GM19372 (cell line): ENCODE measurements at regions not wholly inside any gene's neighbourhood (a gene's known extent, or its start where the extent isn't known, plus 50 kb on each side); places are given as distances from the start of the nearest gene placed in this dataset.
"Not testable (repeated sequence)": the region's sequence is repeated elsewhere in the genome, so short reads cannot be mapped to it uniquely, and the experiment has no call there.

ENCODE experiments used
- ATAC-seq: cut with Tn5 transposase; IDR thresholded peaks from one replicate; pipeline ENCODE4 v1.9.1; 2021; ENCODE audit warnings: mild to moderate bottlenecking, low read depth, moderate library complexity; ENCODE audit not compliant: unreplicated experiment

DNA sequence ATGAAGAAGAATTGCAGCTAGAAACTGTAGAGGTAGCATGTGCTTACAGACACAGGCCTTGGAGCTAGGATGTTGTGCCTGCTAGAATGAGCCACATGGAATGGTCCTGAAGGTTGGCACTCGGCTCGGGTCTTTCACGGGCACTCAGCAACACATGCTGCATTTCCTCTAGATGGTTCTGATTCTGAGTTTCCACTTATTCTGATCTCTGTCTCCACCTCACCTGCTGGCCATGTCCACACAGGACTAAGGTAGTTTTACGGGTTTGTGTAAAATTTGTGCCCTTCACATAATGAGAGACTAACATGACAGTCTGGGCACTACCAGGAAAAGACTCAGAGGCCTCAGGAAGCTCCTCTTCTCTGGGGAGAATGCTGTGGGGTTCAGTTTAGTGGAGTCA, 444.8 kb upstream of the MKI67 start:
- no peak for ATAC-seq

- no peak for ATAC-seq
Measured at GRCh38 chr10:128571745-128572144, 445.5 kb upstream of the MKI67 start.

DNA sequence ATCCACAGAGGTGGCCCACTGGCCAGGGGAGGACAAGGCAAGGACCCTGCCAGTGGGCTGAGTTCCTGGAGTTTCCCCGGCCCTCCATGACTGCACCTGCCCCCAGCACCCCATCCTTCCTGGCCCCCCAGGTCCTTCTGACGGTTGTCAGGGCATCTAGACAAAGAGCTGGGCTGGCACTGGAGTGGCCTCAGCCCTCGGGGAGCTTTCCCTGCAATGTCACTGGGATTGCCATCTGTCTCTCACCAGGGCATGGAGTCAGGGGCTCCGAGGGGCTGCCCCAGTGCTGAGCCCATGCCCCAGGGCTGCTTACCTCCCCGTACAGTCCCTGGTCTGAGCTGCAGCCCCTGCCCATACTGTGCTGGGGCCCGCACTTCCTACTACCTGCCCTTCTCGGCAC, 446.5 kb upstream of the MKI67 start:
- no peak for ATAC-seq

DNA sequence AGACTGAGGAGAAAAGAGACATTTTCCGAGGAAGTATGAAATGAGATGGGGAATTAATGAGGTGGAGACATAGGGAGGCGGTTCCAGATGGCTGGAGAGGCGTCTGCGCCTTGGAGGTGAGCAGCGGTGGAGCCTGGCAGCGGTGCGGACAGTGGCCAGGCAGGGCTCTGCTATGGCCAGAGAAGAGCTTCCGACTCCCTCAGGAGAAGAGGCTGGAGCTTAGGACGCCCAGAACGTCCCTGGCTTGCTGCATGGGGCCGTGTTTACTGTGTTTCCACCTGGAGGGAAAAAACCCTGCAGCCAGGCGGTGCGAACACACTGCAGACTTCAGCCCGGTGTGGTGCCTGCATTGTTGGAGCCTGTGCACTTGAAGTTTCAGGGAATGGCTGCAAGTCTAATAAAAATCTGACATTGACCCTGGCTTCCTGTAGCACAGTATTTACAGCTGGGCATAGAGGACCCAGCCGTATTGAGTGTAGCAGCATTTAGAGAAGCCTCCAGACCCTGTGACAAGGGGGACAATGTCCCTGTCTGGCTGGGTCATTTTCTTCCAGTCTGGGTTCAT, 447.1 kb upstream of the MKI67 start:
- ATAC-seq = no peak

GRCh38 chr10:128573986-128574385, 447.8 kb upstream of the MKI67 start:
- ATAC-seq = no peak

DNA sequence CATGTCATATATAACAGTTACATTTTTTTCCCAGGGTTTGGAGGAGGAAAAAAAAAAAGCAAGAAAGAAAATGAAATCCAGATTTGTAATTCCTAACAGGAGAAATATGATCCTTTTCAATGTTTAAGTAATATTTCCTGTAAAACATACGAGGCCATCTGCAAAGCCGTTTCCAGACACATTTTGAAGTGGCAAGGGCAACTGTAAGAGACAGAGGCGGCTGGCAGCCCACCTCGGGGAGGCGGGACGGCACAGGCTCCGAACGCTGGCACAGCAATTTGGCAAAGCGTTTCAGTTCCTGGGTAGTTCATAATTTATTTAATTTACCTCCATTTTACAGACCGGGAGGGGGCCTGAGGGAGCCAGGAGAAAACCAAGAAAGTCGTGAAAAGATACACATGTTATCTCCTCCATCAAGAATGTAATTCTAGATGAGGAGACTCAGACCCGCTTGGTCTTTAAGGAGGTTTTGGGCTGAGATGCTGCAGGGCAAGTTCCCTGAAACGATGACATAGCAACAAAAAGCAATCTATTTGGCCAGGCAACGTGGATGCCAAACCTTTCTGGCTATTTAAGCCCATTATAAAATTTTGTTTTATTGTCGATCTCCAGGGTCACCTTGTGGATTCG, 448.5 kb upstream of the MKI67 start:
- no peak for ATAC-seq

DNA sequence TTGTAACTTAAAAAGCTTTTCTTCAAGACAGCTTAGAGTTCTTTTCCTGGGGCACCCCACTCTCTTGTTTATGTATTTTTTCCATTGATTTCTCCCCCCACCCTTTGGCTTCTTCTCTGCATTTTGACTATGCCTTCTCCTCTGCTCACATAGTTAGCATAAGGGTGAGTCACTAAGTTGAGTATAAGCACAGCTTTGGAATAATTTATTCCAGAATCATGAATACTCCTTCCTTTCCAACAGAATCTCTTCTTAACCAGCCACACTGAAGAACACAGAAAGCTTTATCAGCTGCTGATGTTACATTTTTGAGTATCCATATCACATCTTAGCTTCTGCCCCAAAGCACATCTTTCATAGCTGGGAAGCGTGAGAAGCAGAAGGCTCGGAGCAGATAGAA, 449.5 kb upstream of the MKI67 start:
- ATAC-seq = no peak

DNA sequence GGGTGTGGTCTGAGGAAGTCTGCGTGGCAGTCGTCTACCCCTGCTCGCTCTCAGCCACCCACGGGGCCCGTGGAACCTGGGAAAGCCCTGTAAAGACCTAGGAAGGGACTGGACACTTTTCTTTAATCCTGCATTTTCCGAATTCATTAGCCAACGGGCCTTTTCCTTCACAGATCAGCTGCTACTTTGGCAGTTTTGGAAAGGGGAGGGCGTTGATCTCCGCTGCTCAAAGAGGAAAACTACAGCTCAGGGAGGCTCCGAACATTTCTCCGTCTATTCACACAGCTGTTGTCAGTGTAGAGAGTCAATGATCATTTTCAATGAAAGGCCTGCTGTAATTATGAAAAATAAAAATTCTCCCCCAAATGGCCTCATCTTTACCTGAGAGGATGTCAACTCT, 450.1 kb upstream of the MKI67 start:
- no peak for ATAC-seq

- no peak for ATAC-seq
Measured at GRCh38 chr10:128576943-128577670, 450.9 kb upstream of the MKI67 start.

DNA sequence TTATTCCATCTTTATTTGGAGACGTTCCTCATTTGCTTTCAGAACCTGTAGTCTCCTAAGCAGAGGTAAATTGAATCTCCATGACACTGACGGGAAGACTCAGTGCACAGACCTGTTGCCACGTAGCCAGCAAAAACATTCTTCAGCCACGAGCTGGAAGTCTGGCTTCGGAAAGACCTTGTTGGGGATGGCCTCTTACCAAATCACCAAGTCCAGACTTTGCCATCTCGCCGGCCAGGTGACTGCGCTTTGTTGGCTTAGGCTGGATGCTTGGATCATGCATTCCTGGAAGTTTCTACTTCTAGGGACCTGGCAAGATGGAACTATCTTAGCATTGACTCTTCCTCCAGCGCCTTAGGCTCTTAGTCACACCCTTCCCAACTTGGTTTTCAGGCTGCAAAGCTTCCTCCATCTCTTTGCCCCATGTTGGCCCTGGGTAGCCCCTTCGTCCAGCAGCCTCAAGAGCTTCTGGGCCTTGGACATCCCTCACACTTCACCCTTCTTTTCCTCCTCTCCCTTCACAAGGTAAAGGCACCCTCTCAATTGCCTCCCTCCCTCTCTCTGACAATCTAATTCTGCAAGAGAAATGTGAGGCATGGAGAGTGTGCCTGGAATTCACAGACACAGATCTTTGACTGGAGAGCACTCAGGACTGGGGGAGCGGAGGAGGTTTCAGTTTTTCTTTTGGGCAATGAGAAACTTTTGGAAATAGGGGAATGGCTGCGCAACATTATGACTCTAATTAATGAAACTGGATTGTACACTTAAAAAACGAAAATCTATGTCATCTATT, 451.9 kb upstream of the MKI67 start:
- no peak for ATAC-seq

DNA sequence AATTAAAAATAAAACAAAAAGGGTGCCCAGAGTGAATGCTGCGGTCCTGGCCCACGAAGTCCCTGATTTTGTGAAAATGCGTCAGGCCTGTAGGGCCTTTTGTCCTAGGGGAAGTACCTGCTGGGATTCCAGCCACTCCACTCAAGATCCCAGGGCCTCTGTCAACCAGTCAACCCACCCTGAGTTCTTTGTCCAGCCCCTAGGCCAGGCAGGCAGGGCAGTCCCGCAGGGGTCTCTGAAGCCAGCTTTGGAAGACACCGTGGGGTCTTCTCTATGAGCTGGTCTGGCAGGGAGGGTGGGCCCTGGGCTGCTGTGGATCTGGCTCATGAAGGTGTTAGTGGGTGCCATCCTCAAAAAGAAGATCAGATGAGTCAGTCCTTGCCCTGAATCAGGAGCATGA, 452.5 kb upstream of the MKI67 start:
- no peak for ATAC-seq

- ATAC-seq = no peak
Measured at GRCh38 chr10:128579280-128579865, 453.1 kb upstream of the MKI67 start.

GRCh38 chr10:128579901-128580300, 453.7 kb upstream of the MKI67 start:
- no peak for ATAC-seq

GRCh38 chr10:128583125-128583524, 456.9 kb upstream of the MKI67 start:
- not testable (repeated sequence) for ATAC-seq

DNA sequence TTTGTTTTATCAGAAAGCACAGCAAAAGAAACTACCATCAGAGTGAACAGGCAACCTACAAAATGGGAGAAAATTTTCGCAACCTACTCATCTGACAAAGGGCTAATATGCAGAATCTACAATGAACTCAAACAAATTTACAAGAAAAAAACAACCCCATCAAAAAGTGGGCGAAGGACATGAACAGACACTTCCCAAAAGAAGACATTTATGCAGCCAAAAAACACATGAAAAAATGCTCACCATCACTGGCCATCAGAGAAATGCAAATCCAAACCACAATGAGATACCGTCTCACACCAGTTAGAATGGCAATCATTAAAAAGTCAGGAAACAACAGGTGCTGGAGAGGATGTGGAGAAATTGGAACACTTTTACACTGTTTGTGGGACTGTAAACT, 460.4 kb upstream of the MKI67 start:
- ATAC-seq = not testable (repeated sequence)

GRCh38 chr10:128587689-128588088, 461.5 kb upstream of the MKI67 start:
- ATAC-seq = no peak

DNA sequence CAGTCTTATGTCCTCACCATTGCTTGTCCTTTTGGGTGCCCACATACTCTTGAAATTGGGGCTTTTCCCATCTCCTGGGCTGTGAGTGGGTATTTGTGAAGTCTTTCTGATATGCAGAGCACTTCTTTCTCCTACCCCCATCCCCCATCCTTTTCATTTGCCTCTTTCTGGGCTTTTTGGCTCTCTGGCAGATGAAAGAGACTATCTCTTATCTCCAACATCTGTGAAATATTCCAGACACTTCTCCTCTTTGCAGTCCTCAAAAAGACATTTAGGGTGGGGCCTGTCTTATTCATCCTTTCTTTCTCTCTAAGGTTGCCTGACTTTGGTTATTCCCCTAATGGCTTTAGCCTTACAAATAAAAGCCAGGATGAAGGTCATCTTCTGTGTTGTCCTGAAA, 462.2 kb upstream of the MKI67 start:
- no peak for ATAC-seq

GRCh38 chr10:128594688-128595087, 468.5 kb upstream of the MKI67 start:
- ATAC-seq = no peak

DNA sequence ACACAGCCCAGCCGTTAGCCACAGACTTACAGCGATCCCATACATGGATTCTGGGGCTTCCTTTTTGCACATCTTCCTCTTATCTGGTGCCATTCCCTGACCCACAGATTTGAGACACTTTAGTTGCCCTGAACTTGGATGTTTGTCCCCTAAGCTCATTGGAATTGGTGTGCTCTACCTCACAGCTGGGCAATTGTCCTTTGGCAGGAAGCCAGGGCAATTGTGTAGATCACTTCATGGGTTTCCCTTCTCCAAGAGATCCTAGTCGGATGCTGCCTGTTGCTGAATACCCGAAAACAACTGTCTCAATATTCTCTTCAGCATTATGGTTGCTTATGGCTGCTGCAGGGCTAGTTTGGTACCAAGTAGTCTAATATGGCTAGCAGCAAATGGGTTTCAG, 470.7 kb upstream of the MKI67 start:
- ATAC-seq = no peak

DNA sequence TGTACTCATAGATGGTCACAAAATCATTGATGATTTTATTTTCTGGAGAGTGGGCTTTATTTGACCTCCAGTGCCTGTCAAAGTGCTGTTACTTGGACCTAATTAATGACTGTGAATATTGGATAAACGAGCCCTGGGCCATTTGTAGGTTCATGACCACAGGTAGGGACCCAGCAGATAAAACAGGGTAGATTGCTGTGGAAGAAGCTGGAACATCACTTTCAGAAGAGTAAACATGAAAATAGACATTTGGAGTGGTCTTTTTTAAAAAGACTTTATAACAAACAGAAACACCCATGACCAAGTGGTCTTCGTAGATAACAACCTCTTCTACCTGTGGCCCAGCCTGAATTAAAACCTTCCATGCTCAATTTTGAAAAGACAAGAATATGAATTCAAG, 472.8 kb upstream of the MKI67 start:
- ATAC-seq = no peak

- no peak for ATAC-seq
Measured at GRCh38 chr10:128599538-128599937, 473.3 kb upstream of the MKI67 start.
